Naive thymus-derived CD8-positive, alpha-beta T cell (primary cell): ENCODE measurements at regions not wholly inside any gene's neighbourhood (a gene's known extent, or its start where the extent isn't known, plus 50 kb on each side); places are given as distances from the start of the nearest gene placed in this dataset.
"Not testable (repeated sequence)": the region's sequence is repeated elsewhere in the genome, so short reads cannot be mapped to it uniquely, and the experiment has no call there.

Experiments
- ATAC-seq, 2 donors: fragments of 150-1000 bp; cut with Tn5 transposase in 1 of 2; sonication (Bioruptor Pico), chemical (Tn5 transposase) in 1 of 2; 1 replicate in 1 of 2; 2 replicates in 1 of 2; pipeline ENCODE4 v1.10.0; 2021; ENCODE audit warnings: mild to moderate bottlenecking in 2 of 2, moderate library complexity in 2 of 2
- POLR2A ChIA-PET: fragments of 350-600 bp; sonication (Branson Sonifier 250); formaldehyde crosslinking; loops from one replicate; lab custom pipeline; 2021; ENCODE audit warnings: antibody characterized with exemption; lab: Charles Lee
- DNase-seq, 10 donors: peaks; one replicate each; pipeline versions ENCODE4 v3.0.0 to v3.0.0-alpha.2; 2020 to 2022
- H3K27ac Mint-ChIP-seq, 10 donors: one replicate each; pipeline ENCODE4 v1.8.0; 2020 to 2022; ENCODE audit warnings: mild to moderate bottlenecking in 10 of 10, mixed read lengths in 10 of 10, moderate library complexity in 4 of 10, inconsistent platforms in 1 of 10
- H3K27me3 Mint-ChIP-seq, 5 donors: one replicate each; pipeline ENCODE4 v1.8.0; 2021 to 2022; ENCODE audit warnings: mixed read lengths in 5 of 5
- H3K36me3 Mint-ChIP-seq, 3 donors: one replicate each; pipeline ENCODE4 v1.8.0; 2020 to 2022; ENCODE audit warnings: mixed read lengths in 3 of 3, mild to moderate bottlenecking in 2 of 3, inconsistent platforms in 1 of 3
- H3K4me1 Mint-ChIP-seq, 4 donors: one replicate each; pipeline ENCODE4 v1.8.0; 2021 to 2022; ENCODE audit warnings: mixed read lengths in 4 of 4
- H3K4me3 Mint-ChIP-seq, 10 donors: one replicate each; pipeline ENCODE4 v1.8.0; 2020 to 2022; ENCODE audit warnings: mild to moderate bottlenecking in 10 of 10, mixed read lengths in 10 of 10, moderate library complexity in 6 of 10, inconsistent platforms in 1 of 10
- H3K9me3 Mint-ChIP-seq, 9 donors: one replicate each; pipeline ENCODE4 v1.8.0; 2020 to 2022; ENCODE audit warnings: mixed read lengths in 9 of 9, mild to moderate bottlenecking in 3 of 9, inconsistent platforms in 1 of 9, moderate library complexity in 1 of 9

DNA sequence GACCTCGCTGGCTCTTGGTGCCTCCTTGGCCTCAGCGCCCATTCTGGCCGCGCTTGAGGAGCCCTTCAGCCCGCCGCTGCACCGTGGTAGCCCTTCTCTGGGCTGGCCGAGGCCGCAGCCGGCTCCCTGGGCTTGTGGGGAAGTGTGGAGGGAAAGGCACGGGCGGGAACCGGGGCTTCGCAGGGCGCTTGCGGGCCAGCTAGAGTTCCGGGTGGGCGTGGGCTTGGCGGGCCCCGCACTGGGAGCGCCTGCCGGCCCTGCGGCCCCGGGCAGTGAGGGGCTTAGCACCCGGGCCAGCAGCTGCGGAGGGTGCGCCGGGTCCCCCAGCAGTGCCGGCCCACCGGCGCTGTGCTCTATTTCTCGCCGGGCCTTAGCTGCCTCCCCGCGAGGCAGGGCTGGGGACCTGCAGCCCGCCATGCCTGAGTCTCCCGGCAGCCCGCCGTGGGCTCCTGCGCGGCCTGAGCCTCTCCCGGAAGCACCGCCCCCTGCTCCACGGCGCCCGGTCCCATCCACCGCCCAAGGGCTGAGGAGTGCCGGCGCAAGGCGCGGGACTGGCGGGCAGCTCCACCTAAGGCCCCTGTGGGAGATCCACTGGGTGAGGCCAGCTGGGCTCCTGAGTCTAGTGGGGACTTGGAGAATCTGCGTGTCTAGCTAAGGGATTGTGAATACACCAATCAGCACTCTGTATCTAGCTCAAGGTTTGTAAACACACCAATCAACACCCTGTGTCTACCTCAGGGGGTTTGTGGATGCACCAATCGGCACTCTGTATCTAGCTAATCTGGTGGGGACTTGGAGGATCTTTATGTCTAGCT, 141.1 kb downstream of the SLCO4C1 start:
- H3K4me3 Mint-ChIP-seq, result peak overlapping the region in 5 of 10 donors; percentile 49 to 62 (median 56)
- H3K27me3 Mint-ChIP-seq, POLR2A ChIA-PET, H3K9me3 Mint-ChIP-seq, H3K4me1 Mint-ChIP-seq, H3K36me3 Mint-ChIP-seq: not testable (repeated sequence)
- peak overlapping the region in 1 of 10 donors; percentile 15 for H3K27ac Mint-ChIP-seq
- DNase-seq (peak in 3 of 10 donors; percentile 23 to 46 (median 30)), ATAC-seq (peak; percentile 57 to 59)

GRCh38 chr5:102154291-102154690, 141.8 kb downstream of the SLCO4C1 start:
- ATAC-seq, result no peak
- H3K36me3 Mint-ChIP-seq, result no peaks in the 10 kb centered on the region
- H3K4me1 Mint-ChIP-seq, result no peaks in the 10 kb centered on the region
- peak overlapping the region in 6 of 10 donors; percentile 17 to 62 (median 55) for H3K4me3 Mint-ChIP-seq
- H3K9me3 Mint-ChIP-seq, result peaks cover 0 to 6% (median 0%) of the 10 kb centered on the region in 9 donors
- POLR2A ChIA-PET, result no interaction called here
- DNase-seq, result no peak
- peak overlapping the region in 1 of 10 donors; percentile 51 for H3K27ac Mint-ChIP-seq
- peaks cover 0 to 2% (median 0%) of the 10 kb centered on the region in 5 donors for H3K27me3 Mint-ChIP-seq

GRCh38 chr5:102153003-102153759, 142.9 kb downstream of the SLCO4C1 start:
- Mint-ChIP-seq H3K36me3 (no peaks in the 10 kb centered on the region), H3K4me3 (peak overlapping the region in 2 of 10 donors; percentile 18 to 30), H3K27ac (no peak overlapping the region), H3K4me1 (no peaks in the 10 kb centered on the region), H3K9me3 (no peaks in the 10 kb centered on the region), H3K27me3 (no peaks in the 10 kb centered on the region)
- POLR2A ChIA-PET, result no interaction called here
- DNase-seq, result peak in 2 of 10 donors; percentile 17 to 32
- ATAC-seq, result peak in 1 of 2 donors; percentile 46

DNA sequence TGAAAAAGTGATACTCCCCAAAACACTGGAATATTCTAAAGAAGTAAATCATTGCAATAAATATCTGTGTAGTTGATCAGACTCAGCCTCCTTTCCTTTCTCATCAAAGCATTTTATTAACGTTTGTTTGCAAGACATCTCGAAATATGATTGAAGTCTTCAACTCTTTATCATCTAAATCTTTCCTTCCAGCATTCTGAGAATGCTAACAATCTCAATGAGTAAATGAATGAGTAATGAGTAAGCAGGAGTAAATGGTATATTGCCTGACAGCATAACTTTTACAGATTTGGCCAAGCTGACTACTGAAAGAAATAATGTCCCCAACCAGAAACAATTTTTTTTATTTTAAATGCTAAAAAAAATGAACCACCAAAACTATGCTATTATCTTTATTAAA, 157.1 kb downstream of the SLCO4C1 start:
- Mint-ChIP-seq H3K9me3 (peaks cover 0 to 2% (median 0%) of the 10 kb centered on the region in 9 donors), H3K4me3 (no peak overlapping the region), H3K4me1 (no peaks in the 10 kb centered on the region), H3K27me3 (no peaks in the 10 kb centered on the region), H3K36me3 (no peaks in the 10 kb centered on the region), H3K27ac (no peak overlapping the region)
- ATAC-seq, result no peak
- POLR2A ChIA-PET, result no interaction called here
- no peak for DNase-seq

DNA sequence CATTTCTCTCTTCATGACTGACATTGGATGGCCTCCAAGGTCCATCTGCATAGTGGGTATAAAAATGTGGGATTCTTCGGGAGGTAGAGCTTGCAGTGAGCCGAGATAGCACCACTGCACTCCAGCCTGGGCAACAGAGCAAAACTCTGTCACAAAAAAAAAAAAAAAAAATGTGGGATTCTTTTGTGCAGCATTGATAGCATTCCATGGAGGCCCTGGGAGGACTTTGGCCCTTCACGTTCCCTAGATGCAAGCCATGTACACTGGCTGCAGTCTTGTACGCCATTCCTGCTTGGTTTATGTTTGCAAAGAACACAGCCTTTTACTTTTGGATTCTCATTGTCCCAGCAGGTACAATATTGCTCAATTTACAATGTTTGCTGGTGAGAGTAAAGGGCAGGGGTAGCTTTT, 157.8 kb downstream of the SLCO4C1 start:
- Mint-ChIP-seq H3K9me3 (peaks cover 0 to 2% (median 0%) of the 10 kb centered on the region in 9 donors), H3K4me3 (no peak overlapping the region), H3K36me3 (no peaks in the 10 kb centered on the region), H3K27ac (no peak overlapping the region), H3K4me1 (no peaks in the 10 kb centered on the region), H3K27me3 (no peaks in the 10 kb centered on the region)
- POLR2A ChIA-PET, result no interaction called here
- DNase-seq, result no peak
- ATAC-seq, result no peak

DNA sequence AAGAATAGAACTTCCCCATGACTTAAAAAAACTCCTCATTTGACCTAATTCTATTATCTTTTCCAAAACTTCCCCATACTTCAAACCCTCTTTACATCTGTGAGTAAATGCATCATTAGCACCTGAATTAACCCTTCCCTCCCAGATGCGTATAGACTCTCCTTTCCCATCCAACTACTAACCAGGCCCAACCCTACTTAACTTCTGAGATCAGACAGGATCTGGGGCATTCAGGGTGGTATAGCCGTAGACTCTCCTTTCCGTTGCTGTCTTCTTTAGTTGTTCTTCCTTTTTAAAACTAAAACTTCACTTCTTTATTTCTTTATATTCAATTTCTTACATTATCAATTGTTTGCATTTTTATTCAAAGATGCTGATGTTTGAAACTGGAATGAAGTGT, 165.2 kb downstream of the SLCO4C1 start:
- no peak for ATAC-seq
- Mint-ChIP-seq H3K9me3 (peaks cover 0 to 7% (median 0%) of the 10 kb centered on the region in 9 donors), H3K4me1 (no peaks in the 10 kb centered on the region)

GRCh38 chr5:102130386-102130785, 165.7 kb downstream of the SLCO4C1 start:
- H3K36me3 Mint-ChIP-seq, result no peaks in the 10 kb centered on the region
- H3K9me3 Mint-ChIP-seq, result peaks cover 0 to 7% (median 0%) of the 10 kb centered on the region in 9 donors
- ATAC-seq (no peak), DNase-seq (no peak)
- no peaks in the 10 kb centered on the region for H3K4me1 Mint-ChIP-seq
- peaks cover 0 to 9% (median 0%) of the 10 kb centered on the region in 5 donors for H3K27me3 Mint-ChIP-seq
- H3K4me3 Mint-ChIP-seq, result no peak overlapping the region
- H3K27ac Mint-ChIP-seq, result no peak overlapping the region
- POLR2A ChIA-PET, result no interaction called here

More for the DNA sequence above, 165.2 kb downstream of the SLCO4C1 start:
- Mint-ChIP-seq H3K27me3 (peaks cover 0 to 9% (median 0%) of the 10 kb centered on the region in 5 donors), H3K27ac (no peak overlapping the region), H3K4me3 (no peak overlapping the region), H3K36me3 (no peaks in the 10 kb centered on the region)
- POLR2A ChIA-PET, result no interaction called here
- no peak for DNase-seq

DNA sequence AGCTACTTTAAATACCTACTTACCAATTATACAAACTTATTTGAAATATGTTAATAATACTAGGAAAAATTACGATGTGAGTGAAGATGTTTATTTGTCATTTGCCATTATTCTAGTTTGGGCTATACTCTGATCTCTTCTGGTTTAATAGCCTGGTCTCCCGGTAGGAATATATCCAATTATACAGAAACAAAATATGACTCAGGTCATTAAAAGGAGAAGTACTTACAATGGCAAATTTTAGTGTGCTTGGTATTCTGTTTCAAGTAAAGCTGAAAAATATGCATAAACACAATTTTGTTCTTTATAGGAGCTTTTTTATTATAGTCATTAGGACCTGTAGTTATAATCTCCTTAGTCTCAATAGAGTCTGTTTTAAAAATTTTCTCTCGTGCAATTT, 176.8 kb downstream of the SLCO4C1 start:
- no peak for ATAC-seq
- DNase-seq, result no peak
- Mint-ChIP-seq H3K4me3 (no peak overlapping the region), H3K27ac (no peak overlapping the region), H3K36me3 (no peaks in the 10 kb centered on the region), H3K9me3 (peaks cover 0 to 3% (median 0%) of the 10 kb centered on the region in 9 donors), H3K27me3 (no peaks in the 10 kb centered on the region), H3K4me1 (no peaks in the 10 kb centered on the region)
- POLR2A ChIA-PET, result no interaction called here

- no peak overlapping the region for H3K27ac Mint-ChIP-seq
- DNase-seq, result no peak
- POLR2A ChIA-PET, result no interaction called here
These were observed 180.3 kb downstream of the SLCO4C1 start for GRCh38 chr5:102115736-102116135.

DNA sequence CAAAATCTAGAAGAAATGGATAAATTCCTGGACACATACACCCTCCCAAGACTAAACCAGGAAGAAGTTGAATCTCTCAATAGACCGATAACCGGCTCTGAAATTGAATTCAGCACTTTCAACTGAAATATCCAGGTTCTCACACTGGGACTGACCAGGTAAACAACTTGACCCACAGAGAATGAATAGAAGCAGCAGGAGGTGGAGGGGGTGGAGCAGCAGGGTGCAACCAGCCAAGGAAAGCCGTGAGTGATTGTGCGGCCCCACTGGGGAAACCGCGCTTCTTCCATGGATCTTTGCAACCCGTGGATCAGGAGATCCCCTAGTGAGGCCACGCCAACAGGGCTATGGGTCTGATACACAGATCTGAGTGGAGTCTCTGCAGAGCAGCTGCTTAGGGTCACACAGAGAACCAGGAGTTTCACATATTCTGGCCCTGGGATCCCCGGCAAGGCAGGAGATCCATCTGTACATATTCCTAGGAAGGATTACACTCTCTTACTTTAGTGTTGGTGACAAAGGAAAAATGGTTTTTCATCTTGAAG, 181.5 kb downstream of the SLCO4C1 start:
- no peaks in the 10 kb centered on the region for H3K36me3 Mint-ChIP-seq
- no peak overlapping the region for H3K27ac Mint-ChIP-seq
- ATAC-seq (no peak), DNase-seq (no peak)
- H3K4me1 Mint-ChIP-seq, result no peaks in the 10 kb centered on the region
- no peak overlapping the region for H3K4me3 Mint-ChIP-seq
- POLR2A ChIA-PET, result no interaction called here
- H3K27me3 Mint-ChIP-seq, result no peaks in the 10 kb centered on the region
- peaks cover 0 to 15% (median 2%) of the 10 kb centered on the region in 9 donors for H3K9me3 Mint-ChIP-seq

More at GRCh38 chr5:102115736-102116135, 180.3 kb downstream of the SLCO4C1 start:
- Mint-ChIP-seq H3K4me3 (no peak overlapping the region), H3K9me3 (peaks cover 0 to 15% (median 2%) of the 10 kb centered on the region in 9 donors), H3K4me1 (no peaks in the 10 kb centered on the region), H3K36me3 (no peaks in the 10 kb centered on the region), H3K27me3 (no peaks in the 10 kb centered on the region)
- ATAC-seq, result no peak

- POLR2A ChIA-PET, result no interaction called here
- Mint-ChIP-seq H3K4me1 (no peaks in the 10 kb centered on the region), H3K27me3 (peaks cover 0 to 4% (median 0%) of the 10 kb centered on the region in 5 donors), H3K36me3 (peaks cover 0 to 2% (median 0%) of the 10 kb centered on the region in 3 donors), H3K9me3 (peaks cover 0 to 15% (median 2%) of the 10 kb centered on the region in 9 donors), H3K4me3 (no peak overlapping the region), H3K27ac (no peak overlapping the region)
- no peak for DNase-seq
- no peak for ATAC-seq
These were observed 188.2 kb downstream of the SLCO4C1 start for GRCh38 chr5:102107865-102108264.

- peaks cover 0 to 2% (median 0%) of the 10 kb centered on the region in 3 donors for H3K36me3 Mint-ChIP-seq
- no peak overlapping the region for H3K27ac Mint-ChIP-seq
- no peak overlapping the region for H3K4me3 Mint-ChIP-seq
- no peak for ATAC-seq
- H3K4me1 Mint-ChIP-seq, result no peaks in the 10 kb centered on the region
- H3K27me3 Mint-ChIP-seq, result peaks cover 0 to 5% (median 0%) of the 10 kb centered on the region in 5 donors
- peaks cover 0 to 11% (median 2%) of the 10 kb centered on the region in 9 donors for H3K9me3 Mint-ChIP-seq
- no peak for DNase-seq
- POLR2A ChIA-PET, result no interaction called here
These were observed 189.5 kb downstream of the SLCO4C1 start for GRCh38 chr5:102106599-102106998.
